ENCODE measurements at regions not wholly inside any gene's neighbourhood (a gene's known extent, or its start where the extent isn't known, plus 50 kb on each side); places are given as distances from the start of the nearest gene placed in this dataset.

DNA sequence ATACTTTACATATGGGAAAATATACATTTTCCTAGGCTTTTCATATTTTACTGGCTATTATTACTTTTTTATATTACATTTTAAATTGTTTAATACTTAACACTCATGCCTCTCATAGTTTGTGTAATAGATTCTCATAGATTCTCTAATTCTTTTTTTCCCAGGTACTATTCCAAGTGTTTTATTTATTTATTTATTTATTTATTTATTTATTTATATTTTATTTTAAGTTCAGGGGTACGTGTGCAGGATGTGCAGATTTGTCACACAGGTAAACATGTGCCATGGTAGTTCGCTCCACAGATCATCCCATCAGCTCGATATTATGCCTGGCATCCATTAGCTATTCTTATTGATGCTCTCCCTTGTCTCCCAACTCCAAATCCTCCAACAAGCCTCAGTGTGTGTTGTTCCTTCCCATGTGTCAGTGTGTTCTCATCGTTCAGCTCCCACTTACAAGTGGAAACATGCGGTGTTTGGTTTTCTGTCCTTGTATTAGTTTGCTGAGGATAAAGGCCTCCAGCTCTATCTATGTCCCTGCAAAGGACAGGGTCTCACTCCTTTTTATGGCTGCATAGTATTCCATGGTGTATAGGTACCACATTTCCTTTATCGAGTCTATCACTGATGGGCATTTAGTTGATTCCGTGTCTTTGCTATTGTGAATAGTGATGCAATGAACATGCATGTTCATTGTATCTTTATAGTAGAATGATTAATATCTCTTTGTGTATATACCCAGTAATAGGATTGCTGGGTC is 205.4 kb upstream of the P2RY1 start:
- 96 to 98% methylated on average over 7 of the region's 7 CpGs for WGBS, 2 donors
- Histone ChIP-seq H3K9me3 (no peaks in the 10 kb centered on the region), H3K36me3 (no peaks in the 10 kb centered on the region), H3K4me3 (replicated peaks in 1 of 3) (no peak overlapping the region), H3K4me1 (no peaks in the 10 kb centered on the region), H3K27me3 (no peaks in the 10 kb centered on the region), H3K27ac (no peak overlapping the region)
- TF ChIP-seq POLR2A (IDR thresholded peaks at IDR 0.05), result no peak
- TF ChIP-seq, protein P1, sequence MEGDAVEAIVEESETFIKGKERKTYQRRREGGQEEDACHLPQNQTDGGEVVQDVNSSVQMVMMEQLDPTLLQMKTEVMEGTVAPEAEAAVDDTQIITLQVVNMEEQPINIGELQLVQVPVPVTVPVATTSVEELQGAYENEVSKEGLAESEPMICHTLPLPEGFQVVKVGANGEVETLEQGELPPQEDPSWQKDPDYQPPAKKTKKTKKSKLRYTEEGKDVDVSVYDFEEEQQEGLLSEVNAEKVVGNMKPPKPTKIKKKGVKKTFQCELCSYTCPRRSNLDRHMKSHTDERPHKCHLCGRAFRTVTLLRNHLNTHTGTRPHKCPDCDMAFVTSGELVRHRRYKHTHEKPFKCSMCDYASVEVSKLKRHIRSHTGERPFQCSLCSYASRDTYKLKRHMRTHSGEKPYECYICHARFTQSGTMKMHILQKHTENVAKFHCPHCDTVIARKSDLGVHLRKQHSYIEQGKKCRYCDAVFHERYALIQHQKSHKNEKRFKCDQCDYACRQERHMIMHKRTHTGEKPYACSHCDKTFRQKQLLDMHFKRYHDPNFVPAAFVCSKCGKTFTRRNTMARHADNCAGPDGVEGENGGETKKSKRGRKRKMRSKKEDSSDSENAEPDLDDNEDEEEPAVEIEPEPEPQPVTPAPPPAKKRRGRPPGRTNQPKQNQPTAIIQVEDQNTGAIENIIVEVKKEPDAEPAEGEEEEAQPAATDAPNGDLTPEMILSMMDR (IDR thresholded peaks at IDR 0.05), result no peak
- intact Hi-C loops (cut with DNase I), result no loop called here
- no peak for DNase-seq

DNA sequence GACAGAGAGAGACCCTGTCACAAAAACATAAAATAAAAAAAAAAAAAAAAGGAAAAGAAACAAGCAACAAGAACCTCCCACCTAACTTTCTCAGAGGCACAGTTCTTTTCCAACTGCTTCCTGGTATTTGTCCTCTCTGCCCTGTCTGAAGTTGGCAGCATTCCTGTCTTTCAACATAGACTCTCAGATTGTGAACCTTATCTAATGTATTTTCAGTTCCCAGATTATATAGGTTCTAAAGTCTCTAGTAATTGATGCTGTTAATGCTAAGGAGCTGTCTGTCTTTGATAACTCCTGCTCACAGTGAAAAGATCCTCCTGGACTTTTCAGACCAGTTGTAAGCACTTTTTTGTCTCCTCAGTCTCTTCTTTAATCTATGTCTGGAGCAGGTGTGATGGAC is 199.5 kb upstream of the P2RY1 start:
- no peak for TF ChIP-seq POLR2A (IDR thresholded peaks at IDR 0.05)
- TF ChIP-seq, protein P1 (IDR thresholded peaks at IDR 0.05), result no peak
- H3K9me3 ChIP-seq, result no peaks in the 10 kb centered on the region
- H3K36me3 ChIP-seq, result no peaks in the 10 kb centered on the region
- no peak overlapping the region for H3K27ac ChIP-seq
- no peak for DNase-seq
- H3K27me3 ChIP-seq, result no peaks in the 10 kb centered on the region
- no peak overlapping the region for H3K4me3 ChIP-seq (replicated peaks in 1 of 3)
- intact Hi-C loops (cut with DNase I), result no loop called here
- H3K4me1 ChIP-seq, result no peaks in the 10 kb centered on the region

DNA sequence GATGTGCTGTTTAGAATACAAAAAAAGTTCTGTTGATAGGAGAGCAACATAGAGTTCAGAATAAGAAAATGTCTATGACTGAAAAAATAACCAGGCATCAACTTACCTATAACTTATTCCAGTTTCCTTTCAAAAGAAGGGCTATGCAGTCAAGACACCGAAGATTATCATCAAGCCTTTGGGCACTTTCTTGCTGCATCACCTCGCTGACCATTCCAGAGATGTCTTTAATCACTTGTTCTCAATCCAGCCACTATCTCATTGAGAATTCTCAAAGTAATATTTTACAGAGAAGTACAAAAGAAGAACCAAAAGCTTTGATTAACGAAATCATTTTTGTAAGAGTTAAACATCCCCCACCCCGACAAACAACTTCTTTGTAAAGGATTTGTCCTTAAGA is 198.3 kb upstream of the P2RY1 start:
- H3K27me3 ChIP-seq, result no peaks in the 10 kb centered on the region
- 92 to 94% methylated on average over 4 of the region's 4 CpGs for WGBS, 2 donors
- H3K4me1 ChIP-seq, result no peaks in the 10 kb centered on the region
- intact Hi-C loops (cut with DNase I), result no loop called here
- TF ChIP-seq, protein P1 (IDR thresholded peaks at IDR 0.05), result no peak
- no peak for TF ChIP-seq POLR2A (IDR thresholded peaks at IDR 0.05)
- no peak overlapping the region for H3K4me3 ChIP-seq (replicated peaks in 1 of 3)
- no peak overlapping the region for H3K27ac ChIP-seq
- H3K9me3 ChIP-seq, result no peaks in the 10 kb centered on the region
- no peaks in the 10 kb centered on the region for H3K36me3 ChIP-seq
- DNase-seq, result no peak

DNA sequence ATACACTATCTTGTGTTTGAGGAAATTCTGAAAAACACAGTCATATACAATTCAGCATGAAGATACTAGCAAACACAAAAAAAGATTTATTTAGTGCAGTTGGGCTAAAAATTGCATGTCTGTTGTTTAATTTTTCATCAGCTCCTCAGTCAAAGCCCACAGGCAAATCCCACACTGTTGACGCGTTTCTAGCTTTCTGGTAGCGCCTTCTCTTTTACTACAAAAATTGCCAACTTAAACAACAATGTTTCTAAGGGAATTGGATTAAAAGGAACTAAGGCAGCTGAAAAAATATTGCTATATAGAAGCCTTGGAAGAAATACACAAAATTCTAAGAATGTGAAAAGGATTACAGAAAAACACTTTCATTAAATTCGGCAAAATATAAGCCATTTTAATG is 196.7 kb upstream of the P2RY1 start:
- no peaks in the 10 kb centered on the region for H3K9me3 ChIP-seq
- no peak for DNase-seq
- no peaks in the 10 kb centered on the region for H3K27me3 ChIP-seq
- intact Hi-C loops (cut with DNase I), result no loop called here
- no peak for TF ChIP-seq POLR2A (IDR thresholded peaks at IDR 0.05)
- H3K36me3 ChIP-seq, result no peaks in the 10 kb centered on the region
- H3K27ac ChIP-seq, result no peak overlapping the region
- 84 to 87% methylated on average over 4 of the region's 4 CpGs for whole genome bisulfite sequencing, 2 donors
- no peaks in the 10 kb centered on the region for H3K4me1 ChIP-seq
- no peak overlapping the region for H3K4me3 ChIP-seq (replicated peaks in 1 of 3)

DNA sequence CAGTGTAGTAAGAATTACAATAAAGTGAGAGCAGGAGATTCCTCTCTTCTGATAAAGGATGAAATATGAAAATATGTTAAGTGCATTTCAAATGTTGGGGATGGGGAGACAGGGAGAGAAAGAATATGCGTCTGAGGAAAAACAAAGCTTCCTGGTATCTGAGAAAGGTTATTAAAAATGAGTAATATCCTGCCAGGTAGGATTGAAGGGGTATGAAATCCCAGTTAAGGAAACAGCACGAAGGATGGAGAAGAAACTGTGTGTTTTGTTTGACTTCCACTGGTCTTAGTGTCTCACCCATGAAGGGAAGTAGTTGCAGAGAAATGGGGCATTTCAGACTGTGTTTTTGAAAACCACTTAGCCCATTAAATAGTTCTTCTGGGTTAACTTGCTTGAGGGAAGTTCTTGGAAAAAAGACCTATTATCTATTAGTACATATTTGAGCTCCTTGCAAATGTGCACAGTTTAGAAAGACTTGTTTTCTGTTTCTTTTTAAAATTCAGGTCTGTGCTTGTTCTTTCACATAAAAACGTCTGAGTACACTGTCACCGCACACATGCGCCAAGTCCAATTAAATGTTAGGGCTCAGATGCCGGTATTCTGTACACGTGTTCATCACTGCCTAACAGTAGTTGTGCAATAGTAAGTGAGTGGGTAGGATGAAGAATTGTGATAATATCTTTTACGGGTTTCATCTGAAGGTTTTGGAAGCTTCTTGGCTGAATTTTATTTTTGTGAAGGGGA is 196.1 kb upstream of the P2RY1 start:
- Histone ChIP-seq H3K27me3 (no peaks in the 10 kb centered on the region), H3K4me3 (replicated peaks in 1 of 3) (no peak overlapping the region), H3K4me1 (no peaks in the 10 kb centered on the region), H3K36me3 (no peaks in the 10 kb centered on the region), H3K9me3 (no peaks in the 10 kb centered on the region), H3K27ac (no peak overlapping the region)
- intact Hi-C loops (cut with DNase I), result no loop called here
- no peak for DNase-seq
- 65 to 74% methylated on average over 8 of the region's 8 CpGs for WGBS, 2 donors
- TF ChIP-seq, protein P1 (IDR thresholded peaks at IDR 0.05), result no peak
- TF ChIP-seq POLR2A (IDR thresholded peaks at IDR 0.05), result no peak

Measured in thyroid gland (tissue), 4 donors.